Endodermal cell (in vitro differentiated cells): ENCODE measurements at regions not wholly inside any gene's neighbourhood (a gene's known extent, or its start where the extent isn't known, plus 50 kb on each side); places are given as distances from the start of the nearest gene placed in this dataset.

Experiments used
- DNase-seq: peaks from one replicate; pipeline ENCODE4 v3.0.0-alpha.2; 2017
- H3K27ac ChIP-seq: 2 replicates; pipeline ENCODE4 v1.5.1; 2013; ENCODE audit warnings: mild to moderate bottlenecking, low read depth, low read length, moderate library complexity
- H3K27me3 ChIP-seq: 2 replicates; pipeline ENCODE4 v1.6.1; 2013; ENCODE audit warnings: mild to moderate bottlenecking, low read length, moderate library complexity; ENCODE audit not compliant: insufficient read depth, control insufficient read depth, poor library complexity, severe bottlenecking
- H3K36me3 ChIP-seq: 2 replicates; pipeline ENCODE4 v1.7.0; 2013; ENCODE audit warnings: mild to moderate bottlenecking, low read length, moderate library complexity; ENCODE audit not compliant: control insufficient read depth, insufficient read depth
- H3K4me1 ChIP-seq: one replicate; pipeline ENCODE4 v1.7.0; 2013; ENCODE audit warnings: low read length; ENCODE audit not compliant: control insufficient read depth, insufficient read depth
- H3K4me3 ChIP-seq: 2 replicates; pipeline ENCODE4 v1.5.1; 2013; ENCODE audit warnings: mild to moderate bottlenecking, low read length, moderate library complexity
- H3K9ac ChIP-seq: 2 replicates; pipeline ENCODE4 v1.6.1; 2013; ENCODE audit warnings: mild to moderate bottlenecking, low read length, moderate library complexity; ENCODE audit not compliant: poor library complexity, severe bottlenecking; ENCODE audit errors: extremely low read depth
- H3K9me3 ChIP-seq: 2 replicates; pipeline ENCODE4 v1.6.1; 2013; ENCODE audit warnings: mild to moderate bottlenecking, low read length, moderate library complexity; ENCODE audit not compliant: control insufficient read depth
- H3K27ac Mint-ChIP-seq: 2 replicates; pipeline ENCODE4 v1.8.0; 2020; ENCODE audit warnings: mixed read lengths
- H3K27me3 Mint-ChIP-seq: 2 replicates; pipeline ENCODE4 v1.8.0; 2021; ENCODE audit warnings: mild to moderate bottlenecking, mixed read lengths; ENCODE audit not compliant: insufficient read depth
- H3K36me3 Mint-ChIP-seq: 2 replicates; pipeline ENCODE4 v1.8.0; 2020; ENCODE audit warnings: low read depth, mixed read lengths
- H3K4me1 Mint-ChIP-seq: 2 replicates; pipeline ENCODE4 v1.8.0; 2020; ENCODE audit warnings: mixed read lengths
- H3K4me3 Mint-ChIP-seq: 2 replicates; pipeline ENCODE4 v1.8.0; 2020; ENCODE audit warnings: mild to moderate bottlenecking, moderate library complexity, mixed read lengths
- H3K9me3 Mint-ChIP-seq: 2 replicates; pipeline ENCODE4 v1.8.0; 2020; ENCODE audit warnings: mild to moderate bottlenecking, mixed read lengths
- CTCF ChIP-seq: fragments of 200-600 bp; sonication (generic); conservative IDR thresholded peaks from 2 replicates; pipeline ENCODE4 v1.5.0; 2021; ENCODE audit warnings: antibody characterized with exemption, mild to moderate bottlenecking
- WGBS, 2 experiments: methylation state at CpG; one replicate each; pipeline versions ENCODE4 v1.1.5 to v1.1.7; 2013; ENCODE audit warnings: missing lambda C conversion rate in 2 of 2, mixed read lengths in 1 of 2; ENCODE audit not compliant: insufficient coverage in 1 of 2, insufficient read length in 1 of 2; 5-methylcytosine and 5-hydroxymethylcytosine counted together

- H3K4me1 ChIP-seq, result no peaks in the 10 kb centered on the region
- no peaks in the 10 kb centered on the region for H3K36me3 ChIP-seq
- Mint-ChIP-seq H3K27me3 (no peaks in the 10 kb centered on the region), H3K27ac (no peak overlapping the region), H3K4me1 (no peaks in the 10 kb centered on the region), H3K4me3 (no peak overlapping the region), H3K9me3 (no peaks in the 10 kb centered on the region), H3K36me3 (no peaks in the 10 kb centered on the region)
- no peaks in the 10 kb centered on the region for H3K9me3 ChIP-seq
- DNase-seq, result no peak
- no peak overlapping the region for H3K27ac ChIP-seq
- no peak overlapping the region for H3K4me3 ChIP-seq
- WGBS, 2 experiments, result 87 to 100% methylated on average over 1 of the region's 1 CpG
- H3K9ac ChIP-seq, result no peak overlapping the region
- TF ChIP-seq CTCF, result no peak
- no peaks in the 10 kb centered on the region for H3K27me3 ChIP-seq
Observed at GRCh38 chr4:132910229-132910748, 238.8 kb upstream of the PCDH10 start.

- Mint-ChIP-seq H3K36me3 (no peaks in the 10 kb centered on the region), H3K9me3 (no peaks in the 10 kb centered on the region), H3K27me3 (no peaks in the 10 kb centered on the region), H3K4me3 (no peak overlapping the region), H3K27ac (peak overlapping the region; percentile 18), H3K4me1 (no peaks in the 10 kb centered on the region)
- no peak for DNase-seq
- H3K9me3 ChIP-seq, result no peaks in the 10 kb centered on the region
- WGBS, 2 experiments, result 95 to 100% methylated on average over 1 of the region's 1 CpG
- TF ChIP-seq CTCF, result no peak
- no peak overlapping the region for H3K9ac ChIP-seq
- H3K4me3 ChIP-seq, result no peak overlapping the region
- no peak overlapping the region for H3K27ac ChIP-seq
- H3K4me1 ChIP-seq, result no peaks in the 10 kb centered on the region
- H3K36me3 ChIP-seq, result no peaks in the 10 kb centered on the region
- no peaks in the 10 kb centered on the region for H3K27me3 ChIP-seq
Observed at GRCh38 chr4:132918096-132918495, 231.0 kb upstream of the PCDH10 start.

GRCh38 chr4:132923516-132923915 is 225.6 kb upstream of the PCDH10 start:
- WGBS, 2 experiments, result 68 to 83% methylated on average over 2 to 3 of the region's 3 CpGs
- no peak overlapping the region for H3K27ac Mint-ChIP-seq
- Histone ChIP-seq H3K9ac (no peak overlapping the region), H3K4me3 (no peak overlapping the region), H3K36me3 (no peaks in the 10 kb centered on the region), H3K4me1 (no peaks in the 10 kb centered on the region), H3K27me3 (no peaks in the 10 kb centered on the region), H3K27ac (no peak overlapping the region), H3K9me3 (no peaks in the 10 kb centered on the region)
- no peaks in the 10 kb centered on the region for H3K27me3 Mint-ChIP-seq
- TF ChIP-seq CTCF, result no peak
- no peaks in the 10 kb centered on the region for H3K4me1 Mint-ChIP-seq
- H3K4me3 Mint-ChIP-seq, result no peak overlapping the region
- no peaks in the 10 kb centered on the region for H3K9me3 Mint-ChIP-seq
- no peaks in the 10 kb centered on the region for H3K36me3 Mint-ChIP-seq
- no peak for DNase-seq
